ENCODE measurements at regions not wholly inside any gene's neighbourhood (a gene's known extent, or its start where the extent isn't known, plus 50 kb on each side); places are given as distances from the start of the nearest gene placed in this dataset.

GRCh38 chr2:204205082-204205481 lies 268.5 kb downstream of the ICOS start:
- TF ChIP-seq DZIP1 (CRISPR knock-in tag; IDR thresholded peaks at IDR 0.05) (no peak), ONECUT2 (CRISPR knock-in tag; IDR thresholded peaks at IDR 0.05) (no peak), ZNF138 (CRISPR knock-in tag; IDR thresholded peaks at IDR 0.05; ENCODE audit: low read depth) (no peak), NR3C1 (CRISPR knock-in tag; IDR thresholded peaks at IDR 0.05) (no peak), ZNF703 (CRISPR knock-in tag; IDR thresholded peaks at IDR 0.05; ENCODE audit: borderline replicate concordance) (no peak), HDAC2 (CRISPR knock-in tag; IDR thresholded peaks at IDR 0.05) (no peak)
- TF ChIP-seq, protein P1, sequence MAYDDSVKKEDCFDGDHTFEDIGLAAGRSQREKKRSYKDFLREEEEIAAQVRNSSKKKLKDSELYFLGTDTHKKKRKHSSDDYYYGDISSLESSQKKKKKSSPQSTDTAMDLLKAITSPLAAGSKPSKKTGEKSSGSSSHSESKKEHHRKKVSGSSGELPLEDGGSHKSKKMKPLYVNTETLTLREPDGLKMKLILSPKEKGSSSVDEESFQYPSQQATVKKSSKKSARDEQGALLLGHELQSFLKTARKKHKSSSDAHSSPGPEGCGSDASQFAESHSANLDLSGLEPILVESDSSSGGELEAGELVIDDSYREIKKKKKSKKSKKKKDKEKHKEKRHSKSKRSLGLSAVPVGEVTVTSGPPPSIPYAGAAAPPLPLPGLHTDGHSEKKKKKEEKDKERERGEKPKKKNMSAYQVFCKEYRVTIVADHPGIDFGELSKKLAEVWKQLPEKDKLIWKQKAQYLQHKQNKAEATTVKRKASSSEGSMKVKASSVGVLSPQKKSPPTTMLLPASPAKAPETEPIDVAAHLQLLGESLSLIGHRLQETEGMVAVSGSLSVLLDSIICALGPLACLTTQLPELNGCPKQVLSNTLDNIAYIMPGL (CRISPR knock-in tag; IDR thresholded peaks at IDR 0.05; ENCODE audit: borderline replicate concordance in 1 of 2, low read depth in 1 of 2): no peak
- TF ChIP-seq, protein P2, sequence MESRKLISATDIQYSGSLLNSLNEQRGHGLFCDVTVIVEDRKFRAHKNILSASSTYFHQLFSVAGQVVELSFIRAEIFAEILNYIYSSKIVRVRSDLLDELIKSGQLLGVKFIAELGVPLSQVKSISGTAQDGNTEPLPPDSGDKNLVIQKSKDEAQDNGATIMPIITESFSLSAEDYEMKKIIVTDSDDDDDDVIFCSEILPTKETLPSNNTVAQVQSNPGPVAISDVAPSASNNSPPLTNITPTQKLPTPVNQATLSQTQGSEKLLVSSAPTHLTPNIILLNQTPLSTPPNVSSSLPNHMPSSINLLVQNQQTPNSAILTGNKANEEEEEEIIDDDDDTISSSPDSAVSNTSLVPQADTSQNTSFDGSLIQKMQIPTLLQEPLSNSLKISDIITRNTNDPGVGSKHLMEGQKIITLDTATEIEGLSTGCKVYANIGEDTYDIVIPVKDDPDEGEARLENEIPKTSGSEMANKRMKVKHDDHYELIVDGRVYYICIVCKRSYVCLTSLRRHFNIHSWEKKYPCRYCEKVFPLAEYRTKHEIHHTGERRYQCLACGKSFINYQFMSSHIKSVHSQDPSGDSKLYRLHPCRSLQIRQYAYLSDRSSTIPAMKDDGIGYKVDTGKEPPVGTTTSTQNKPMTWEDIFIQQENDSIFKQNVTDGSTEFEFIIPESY (CRISPR knock-in tag; IDR thresholded peaks at IDR 0.05): no peak
- TF ChIP-seq, protein P3, sequence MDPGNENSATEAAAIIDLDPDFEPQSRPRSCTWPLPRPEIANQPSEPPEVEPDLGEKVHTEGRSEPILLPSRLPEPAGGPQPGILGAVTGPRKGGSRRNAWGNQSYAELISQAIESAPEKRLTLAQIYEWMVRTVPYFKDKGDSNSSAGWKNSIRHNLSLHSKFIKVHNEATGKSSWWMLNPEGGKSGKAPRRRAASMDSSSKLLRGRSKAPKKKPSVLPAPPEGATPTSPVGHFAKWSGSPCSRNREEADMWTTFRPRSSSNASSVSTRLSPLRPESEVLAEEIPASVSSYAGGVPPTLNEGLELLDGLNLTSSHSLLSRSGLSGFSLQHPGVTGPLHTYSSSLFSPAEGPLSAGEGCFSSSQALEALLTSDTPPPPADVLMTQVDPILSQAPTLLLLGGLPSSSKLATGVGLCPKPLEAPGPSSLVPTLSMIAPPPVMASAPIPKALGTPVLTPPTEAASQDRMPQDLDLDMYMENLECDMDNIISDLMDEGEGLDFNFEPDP (CRISPR knock-in tag; conservative IDR thresholded peaks at IDR 0.05): no peak
